ENCODE measurements at regions not wholly inside any gene's neighbourhood (a gene's known extent, or its start where the extent isn't known, plus 50 kb on each side); places are given as distances from the start of the nearest gene placed in this dataset.

DNA sequence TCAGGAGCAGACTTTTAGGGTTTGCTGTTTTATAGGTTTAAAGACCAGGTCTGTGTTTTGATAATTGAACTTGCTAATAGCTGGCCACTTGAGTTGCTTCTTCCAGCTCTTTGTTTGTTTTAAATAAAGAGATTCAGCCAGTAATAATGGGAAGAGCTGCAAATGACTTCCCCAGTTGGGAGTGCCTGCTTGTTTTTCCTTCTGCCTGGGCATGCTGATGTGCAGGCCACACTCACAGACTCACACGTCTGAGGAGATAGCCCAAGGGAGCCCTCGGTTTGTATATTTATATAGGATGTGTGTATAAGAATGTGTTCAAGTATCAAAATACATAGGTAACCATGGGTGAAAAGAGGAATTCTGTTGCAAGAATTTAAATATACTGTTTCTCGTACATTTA, 78.2 kb upstream of the BOC start:
- TF ChIP-seq, protein P1, sequence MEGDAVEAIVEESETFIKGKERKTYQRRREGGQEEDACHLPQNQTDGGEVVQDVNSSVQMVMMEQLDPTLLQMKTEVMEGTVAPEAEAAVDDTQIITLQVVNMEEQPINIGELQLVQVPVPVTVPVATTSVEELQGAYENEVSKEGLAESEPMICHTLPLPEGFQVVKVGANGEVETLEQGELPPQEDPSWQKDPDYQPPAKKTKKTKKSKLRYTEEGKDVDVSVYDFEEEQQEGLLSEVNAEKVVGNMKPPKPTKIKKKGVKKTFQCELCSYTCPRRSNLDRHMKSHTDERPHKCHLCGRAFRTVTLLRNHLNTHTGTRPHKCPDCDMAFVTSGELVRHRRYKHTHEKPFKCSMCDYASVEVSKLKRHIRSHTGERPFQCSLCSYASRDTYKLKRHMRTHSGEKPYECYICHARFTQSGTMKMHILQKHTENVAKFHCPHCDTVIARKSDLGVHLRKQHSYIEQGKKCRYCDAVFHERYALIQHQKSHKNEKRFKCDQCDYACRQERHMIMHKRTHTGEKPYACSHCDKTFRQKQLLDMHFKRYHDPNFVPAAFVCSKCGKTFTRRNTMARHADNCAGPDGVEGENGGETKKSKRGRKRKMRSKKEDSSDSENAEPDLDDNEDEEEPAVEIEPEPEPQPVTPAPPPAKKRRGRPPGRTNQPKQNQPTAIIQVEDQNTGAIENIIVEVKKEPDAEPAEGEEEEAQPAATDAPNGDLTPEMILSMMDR (IDR thresholded peaks at IDR 0.05) = no peak
- no peak for TF ChIP-seq POLR2A (IDR thresholded peaks at IDR 0.05)
